ENCODE measurements at regions not wholly inside any gene's neighbourhood (a gene's known extent, or its start where the extent isn't known, plus 50 kb on each side); places are given as distances from the start of the nearest gene placed in this dataset.

- Mint-ChIP-seq H3K27me3 (ENCODE audit: low read depth) (no peaks in the 10 kb centered on the region), H3K9me3 (peaks cover 3% of the 10 kb centered on the region), H3K36me3 (ENCODE audit: low read depth) (no peaks in the 10 kb centered on the region), H3K27ac (ENCODE audit: unreplicated experiment) (no peak overlapping the region), H3K4me3 (no peak overlapping the region), H3K4me1 (peaks cover 3% of the 10 kb centered on the region)
- TF ChIP-seq CTCF (conservative IDR thresholded peaks at IDR 0.05), result no peak
- no peak for DNase-seq (ENCODE audit: low read depth, low spot score)
Measured at GRCh38 chr7:95676691-95677090, 80.4 kb upstream of the PDK4 start.

GRCh38 chr7:95675632-95676031, 79.3 kb upstream of the PDK4 start:
- peaks cover 3% of the 10 kb centered on the region for H3K9me3 Mint-ChIP-seq
- no peak overlapping the region for H3K4me3 Mint-ChIP-seq
- H3K4me1 Mint-ChIP-seq, result peaks cover 3% of the 10 kb centered on the region
- DNase-seq (ENCODE audit: low read depth, low spot score), result no peak
- no peaks in the 10 kb centered on the region for H3K27me3 Mint-ChIP-seq (ENCODE audit: low read depth)
- H3K27ac Mint-ChIP-seq (ENCODE audit: unreplicated experiment), result no peak overlapping the region
- H3K36me3 Mint-ChIP-seq (ENCODE audit: low read depth), result no peaks in the 10 kb centered on the region
- no peak for TF ChIP-seq CTCF (conservative IDR thresholded peaks at IDR 0.05)

- Mint-ChIP-seq H3K4me1 (peaks cover 3% of the 10 kb centered on the region), H3K27me3 (ENCODE audit: low read depth) (no peaks in the 10 kb centered on the region), H3K4me3 (no peak overlapping the region), H3K27ac (ENCODE audit: unreplicated experiment) (no peak overlapping the region), H3K36me3 (ENCODE audit: low read depth) (no peaks in the 10 kb centered on the region), H3K9me3 (peaks cover 3% of the 10 kb centered on the region)
- DNase-seq (ENCODE audit: low read depth, low spot score), result no peak
- no peak for TF ChIP-seq CTCF (conservative IDR thresholded peaks at IDR 0.05)
Measured at GRCh38 chr7:95675016-95675415, 78.7 kb upstream of the PDK4 start.

GRCh38 chr7:95674101-95674500, 77.8 kb upstream of the PDK4 start:
- Mint-ChIP-seq H3K4me3 (no peak overlapping the region), H3K4me1 (peaks cover 3% of the 10 kb centered on the region), H3K27me3 (ENCODE audit: low read depth) (no peaks in the 10 kb centered on the region)

GRCh38 chr7:95672434-95672833, 76.1 kb upstream of the PDK4 start:
- no peak for TF ChIP-seq CTCF (conservative IDR thresholded peaks at IDR 0.05)
- Mint-ChIP-seq H3K4me1 (peaks cover 3% of the 10 kb centered on the region), H3K9me3 (no peaks in the 10 kb centered on the region), H3K36me3 (ENCODE audit: low read depth) (no peaks in the 10 kb centered on the region), H3K4me3 (no peak overlapping the region), H3K27me3 (ENCODE audit: low read depth) (no peaks in the 10 kb centered on the region), H3K27ac (ENCODE audit: unreplicated experiment) (no peak overlapping the region)
- DNase-seq (ENCODE audit: low read depth, low spot score), result no peak

More at GRCh38 chr7:95674101-95674500, 77.8 kb upstream of the PDK4 start:
- Mint-ChIP-seq H3K27ac (ENCODE audit: unreplicated experiment) (no peak overlapping the region), H3K36me3 (ENCODE audit: low read depth) (no peaks in the 10 kb centered on the region), H3K9me3 (peaks cover under 1% of the 10 kb centered on the region)
- no peak for DNase-seq (ENCODE audit: low read depth, low spot score)
- TF ChIP-seq CTCF (conservative IDR thresholded peaks at IDR 0.05), result no peak

GRCh38 chr7:95669513-95669912, 73.2 kb upstream of the PDK4 start:
- DNase-seq (ENCODE audit: low read depth, low spot score), result no peak
- Mint-ChIP-seq H3K4me3 (no peak overlapping the region), H3K27ac (ENCODE audit: unreplicated experiment) (no peak overlapping the region), H3K4me1 (peaks cover 3% of the 10 kb centered on the region), H3K27me3 (ENCODE audit: low read depth) (no peaks in the 10 kb centered on the region), H3K9me3 (peaks cover 5% of the 10 kb centered on the region), H3K36me3 (ENCODE audit: low read depth) (no peaks in the 10 kb centered on the region)
- no peak for TF ChIP-seq CTCF (conservative IDR thresholded peaks at IDR 0.05)
